ENCODE measurements at regions not wholly inside any gene's neighbourhood (a gene's known extent, or its start where the extent isn't known, plus 50 kb on each side); places are given as distances from the start of the nearest gene placed in this dataset.

- DNase-seq (ENCODE audit: low read depth): no peak
These were observed 350.2 kb upstream of the CDH4 start for GRCh38 chr20:60901831-60902230.

GRCh38 chr20:60903325-60903971 is 348.6 kb upstream of the CDH4 start:
- DNase-seq (ENCODE audit: low read depth): no peak

GRCh38 chr20:60904730-60905129 is 347.3 kb upstream of the CDH4 start:
- no peak for DNase-seq (ENCODE audit: low read depth)

- no peak for DNase-seq (ENCODE audit: low read depth)
These were observed 346.1 kb upstream of the CDH4 start for GRCh38 chr20:60905919-60906318.

GRCh38 chr20:60906555-60906954 is 345.5 kb upstream of the CDH4 start:
- DNase-seq (ENCODE audit: low read depth): no peak

- no peak for DNase-seq (ENCODE audit: low read depth)
These were observed 338.8 kb upstream of the CDH4 start for GRCh38 chr20:60913298-60913697.

- peak; percentile 15 for DNase-seq (ENCODE audit: low read depth)
These were observed 330.9 kb upstream of the CDH4 start for GRCh38 chr20:60921022-60921622.

GRCh38 chr20:60926831-60927230 is 325.2 kb upstream of the CDH4 start:
- DNase-seq (ENCODE audit: low read depth): no peak

- no peak for DNase-seq (ENCODE audit: low read depth)
These were observed 323.7 kb upstream of the CDH4 start for GRCh38 chr20:60928341-60928740.

- DNase-seq (ENCODE audit: low read depth): no peak
These were observed 321.9 kb upstream of the CDH4 start for GRCh38 chr20:60930023-60930790.

GRCh38 chr20:60931696-60932095 is 320.4 kb upstream of the CDH4 start:
- no peak for DNase-seq (ENCODE audit: low read depth)

- no peak for DNase-seq (ENCODE audit: low read depth)
These were observed 317.3 kb upstream of the CDH4 start for GRCh38 chr20:60934724-60935123.

- DNase-seq (ENCODE audit: low read depth): no peak
These were observed 316.1 kb upstream of the CDH4 start for GRCh38 chr20:60935971-60936370.

- no peak for DNase-seq (ENCODE audit: low read depth)
These were observed 314.5 kb upstream of the CDH4 start for GRCh38 chr20:60937585-60937984.

- no peak for DNase-seq (ENCODE audit: low read depth)
These were observed 310.7 kb upstream of the CDH4 start for GRCh38 chr20:60941379-60941778.

- DNase-seq (ENCODE audit: low read depth): no peak
These were observed 304.2 kb upstream of the CDH4 start for GRCh38 chr20:60947819-60948218.

- DNase-seq (ENCODE audit: low read depth): no peak
These were observed 303.8 kb upstream of the CDH4 start for GRCh38 chr20:60948224-60948623.

- no peak for DNase-seq (ENCODE audit: low read depth)
These were observed 301.5 kb upstream of the CDH4 start for GRCh38 chr20:60950561-60950960.

GRCh38 chr20:60950974-60951373 is 301.1 kb upstream of the CDH4 start:
- no peak for DNase-seq (ENCODE audit: low read depth)

- no peak for DNase-seq (ENCODE audit: low read depth)
These were observed 299.2 kb upstream of the CDH4 start for GRCh38 chr20:60952861-60953260.

GRCh38 chr20:60953321-60953720 is 298.7 kb upstream of the CDH4 start:
- no peak for DNase-seq (ENCODE audit: low read depth)

- no peak for DNase-seq (ENCODE audit: low read depth)
These were observed 296.4 kb upstream of the CDH4 start for GRCh38 chr20:60955706-60956105.

GRCh38 chr20:60956194-60956593 is 295.9 kb upstream of the CDH4 start:
- DNase-seq (ENCODE audit: low read depth): no peak

Measured in stimulated activated CD8-positive, alpha-beta memory T cell treated with anti-CD3 and anti-CD28 coated beads, Interleukin-12 subunit alpha, Interleukin-12 subunit beta, amount 100 ng/mL, for 1 hour (primary cell).